GM10266 (cell line): ENCODE measurements at regions not wholly inside any gene's neighbourhood (a gene's known extent, or its start where the extent isn't known, plus 50 kb on each side); places are given as distances from the start of the nearest gene placed in this dataset.

Source experiments
- DNase-seq: peaks from one replicate; pipeline ENCODE4 v3.0.0; 2012; ENCODE audit errors: extremely low spot score
- CTCF ChIP-seq: IDR thresholded peaks from 2 replicates; pipeline ENCODE4 v1.5.1; 2012; ENCODE audit warnings: mild to moderate bottlenecking, low read depth; ENCODE audit not compliant: control insufficient read depth, insufficient read depth; ENCODE audit errors: missing control alignments

- TF ChIP-seq CTCF, result no peak
- no peak for DNase-seq
Observed at GRCh38 chr6:159099276-159099675, 54.5 kb upstream of the TAGAP start.

DNA sequence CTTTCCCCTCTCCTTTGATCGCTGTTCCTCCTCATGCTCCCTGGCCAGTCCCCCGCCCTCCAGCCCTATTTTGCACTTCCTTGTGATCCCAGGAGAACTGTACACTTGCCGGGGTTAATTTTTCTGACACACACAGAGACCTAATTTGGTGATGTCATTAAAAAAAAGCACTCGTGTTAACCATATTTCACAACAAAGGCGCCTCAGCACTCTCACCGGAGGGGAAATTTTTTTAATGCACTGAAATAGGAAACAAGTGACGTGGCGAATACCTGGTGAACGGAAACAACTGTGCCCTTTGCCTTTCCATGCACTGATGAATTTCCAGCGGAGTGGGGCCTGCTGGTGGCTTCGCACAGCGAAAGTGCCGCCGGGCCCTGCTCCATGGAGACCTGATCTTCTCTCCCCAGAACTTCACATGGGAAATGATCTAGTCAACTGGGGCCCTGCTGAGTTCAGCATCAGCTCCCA, 53.9 kb upstream of the TAGAP start:
- no peak for TF ChIP-seq CTCF
- DNase-seq, result peak; percentile 34

DNA sequence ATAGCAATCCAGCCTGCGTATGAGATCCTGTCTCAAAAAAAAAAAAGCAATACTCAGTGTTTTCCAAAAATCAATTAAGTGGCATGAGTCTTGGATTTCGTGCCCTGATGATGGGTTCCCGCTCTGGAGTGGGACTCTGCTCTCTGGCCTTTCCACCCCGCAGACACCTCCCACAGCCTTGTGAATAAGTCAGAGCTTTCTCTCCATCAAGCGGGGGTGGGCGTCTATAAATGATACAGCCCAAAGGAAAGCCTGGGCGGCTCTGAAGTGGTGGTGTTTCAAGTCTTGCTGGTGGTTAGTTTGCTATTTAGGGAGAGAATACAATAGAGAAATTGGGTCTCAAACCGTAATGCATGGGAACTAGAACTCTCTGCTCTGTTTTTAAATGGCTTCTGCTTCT, 52.5 kb upstream of the TAGAP start:
- no peak for TF ChIP-seq CTCF
- DNase-seq, result no peak

- no peak for TF ChIP-seq CTCF
- DNase-seq, result no peak
Observed at GRCh38 chr6:159095616-159096015, 50.8 kb upstream of the TAGAP start.

DNA sequence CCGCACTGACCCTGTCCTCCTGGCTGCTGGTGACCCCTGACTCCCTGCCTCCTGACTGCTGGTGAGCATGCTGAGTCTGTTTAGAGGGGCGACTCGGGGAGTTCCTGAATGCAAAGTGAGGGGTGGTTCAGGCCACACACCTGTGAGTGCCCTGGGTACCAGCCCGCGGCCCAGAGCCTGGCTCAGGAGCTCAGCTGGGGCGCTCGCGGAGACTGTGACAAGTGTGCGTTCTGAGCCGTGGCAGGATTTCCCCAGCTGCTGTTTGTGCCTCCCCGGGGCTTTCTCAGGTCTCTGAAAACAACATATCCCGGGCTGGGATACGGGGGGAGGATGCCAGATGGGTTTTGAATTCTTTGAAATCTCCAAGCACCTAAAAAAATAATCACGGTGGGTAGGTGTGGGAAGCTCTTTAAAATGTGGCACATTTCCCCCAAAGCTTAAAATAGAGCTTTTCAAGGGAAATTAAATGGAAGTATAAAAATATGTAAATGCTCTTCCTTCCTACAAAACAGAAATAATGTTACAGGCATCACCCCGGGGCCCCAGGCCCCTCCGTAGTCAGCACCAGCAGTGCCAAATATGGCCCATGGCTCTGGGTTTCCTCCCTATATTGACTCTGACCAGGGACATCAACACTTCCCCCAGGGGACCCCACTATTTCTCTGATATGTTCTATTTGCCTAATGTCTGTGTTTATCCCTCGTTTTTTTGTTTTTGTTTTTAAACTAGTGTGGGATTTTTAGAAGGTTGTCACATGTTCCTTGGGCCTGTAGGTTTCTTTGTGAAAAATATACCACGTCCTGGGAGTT, 49.9 kb upstream of the TAGAP start:
- peak; percentile 45 for DNase-seq
- TF ChIP-seq CTCF, result no peak
